Right atrium auricular region (tissue), 2 donors: ENCODE measurements at regions not wholly inside any gene's neighbourhood (a gene's known extent, or its start where the extent isn't known, plus 50 kb on each side); places are given as distances from the start of the nearest gene placed in this dataset.

ENCODE experiments used
- DNase-seq: peaks from one replicate; pipeline ENCODE4 v3.0.0-alpha.2; 2019; ENCODE audit warnings: low spot score
- H3K27ac ChIP-seq, 2 donors: fragments of 200-600 bp; sonication (generic); 1 replicate in 1 of 2; 2 replicates in 1 of 2; pipeline ENCODE4 v1.5.1; 2016 to 2019
- H3K27me3 ChIP-seq, 2 donors: fragments of 200-600 bp; sonication (generic); one replicate each; pipeline versions ENCODE4 v1.5.1 to v1.6.0; 2017 to 2019
- H3K36me3 ChIP-seq: fragments of 200-600 bp; sonication (generic); one replicate; pipeline ENCODE4 v1.5.1; 2016
- H3K4me1 ChIP-seq, 2 donors: fragments of 200-600 bp; sonication (generic); one replicate each; pipeline versions ENCODE4 v1.5.1 to v1.6.0; 2017 to 2019
- H3K4me3 ChIP-seq, 2 donors: fragments of 200-600 bp; sonication (generic); 1 replicate in 1 of 2; 2 replicates in 1 of 2; pipeline ENCODE4 v1.5.1; 2017 to 2019; ENCODE audit warnings: mild to moderate bottlenecking in 1 of 2, moderate library complexity in 1 of 2
- H3K9me3 ChIP-seq, 2 donors: fragments of 200-600 bp; sonication (generic); one replicate each; pipeline ENCODE4 v1.5.1; 2019
- CTCF ChIP-seq, 2 donors: fragments of 200-600 bp; sonication (generic); IDR thresholded peaks; one replicate each; pipeline ENCODE4 v1.5.1; 2019; ENCODE audit warnings: antibody characterized with exemption in 2 of 2

- Histone ChIP-seq H3K27me3 (no peaks in the 10 kb centered on the region), H3K4me3 (no peak overlapping the region), H3K36me3 (no peaks in the 10 kb centered on the region), H3K27ac (no peak overlapping the region), H3K4me1 (no peaks in the 10 kb centered on the region), H3K9me3 (no peaks in the 10 kb centered on the region)
- DNase-seq = no peak
- no peak for TF ChIP-seq CTCF (IDR thresholded peaks at IDR 0.05)
Measured at GRCh38 chr7:22662556-22663356, 64.2 kb upstream of the IL6 start.

GRCh38 chr7:22662036-22662435 is 65.0 kb upstream of the IL6 start:
- no peak for TF ChIP-seq CTCF (IDR thresholded peaks at IDR 0.05)
- Histone ChIP-seq H3K9me3 (no peaks in the 10 kb centered on the region), H3K27me3 (no peaks in the 10 kb centered on the region), H3K36me3 (no peaks in the 10 kb centered on the region), H3K4me3 (no peak overlapping the region), H3K4me1 (no peaks in the 10 kb centered on the region), H3K27ac (no peak overlapping the region)
- DNase-seq = peak; percentile 13

DNA sequence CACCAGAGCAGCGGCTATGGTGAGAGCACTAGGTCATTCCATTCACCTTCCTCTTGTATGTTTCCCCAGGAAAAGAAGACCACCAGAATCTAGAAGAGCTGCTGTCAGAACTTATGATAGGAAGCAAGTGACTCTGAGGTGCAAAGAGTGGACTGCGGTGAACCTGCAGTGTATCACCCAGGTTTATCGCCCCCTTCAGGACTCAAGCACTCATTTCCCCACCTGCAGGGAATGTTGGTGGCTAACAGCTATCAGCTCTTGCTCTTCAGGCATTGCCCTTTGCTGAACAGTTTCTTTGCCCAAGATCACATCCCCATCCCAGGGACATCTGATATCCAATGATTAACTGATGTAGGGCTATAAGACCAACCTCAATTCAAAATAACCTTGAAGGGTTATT is 66.3 kb upstream of the IL6 start:
- TF ChIP-seq CTCF (IDR thresholded peaks at IDR 0.05) = no peak
- H3K4me3 ChIP-seq = no peak overlapping the region
- H3K4me1 ChIP-seq = no peaks in the 10 kb centered on the region
- DNase-seq = peak; percentile 34
- no peaks in the 10 kb centered on the region for H3K27me3 ChIP-seq
- H3K36me3 ChIP-seq = no peaks in the 10 kb centered on the region
- H3K9me3 ChIP-seq = no peaks in the 10 kb centered on the region
- H3K27ac ChIP-seq = no peak overlapping the region

DNA sequence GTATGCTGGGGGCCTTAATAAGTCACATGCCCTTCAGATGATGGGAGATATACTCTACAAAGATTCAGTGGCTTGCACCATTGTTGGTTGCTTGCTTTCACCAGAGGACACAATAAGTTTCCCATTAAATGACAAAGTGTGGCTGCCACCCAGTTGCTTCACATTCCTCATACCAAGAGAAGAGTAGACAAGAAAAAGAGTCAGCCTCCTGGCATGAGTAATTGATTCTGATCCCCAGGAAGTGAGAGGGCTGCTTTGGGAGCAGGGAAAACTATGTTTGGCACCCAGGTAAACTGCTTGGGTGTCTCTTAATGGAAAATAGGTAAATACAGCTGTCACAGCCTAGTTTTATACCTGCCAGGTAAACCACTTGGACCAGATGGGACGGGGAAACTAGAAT is 66.7 kb upstream of the IL6 start:
- no peaks in the 10 kb centered on the region for H3K36me3 ChIP-seq
- no peak for TF ChIP-seq CTCF (IDR thresholded peaks at IDR 0.05)
- no peaks in the 10 kb centered on the region for H3K27me3 ChIP-seq

GRCh38 chr7:22659741-22660140 is 67.3 kb upstream of the IL6 start:
- TF ChIP-seq CTCF (IDR thresholded peaks at IDR 0.05) = no peak
- H3K4me1 ChIP-seq = no peaks in the 10 kb centered on the region
- H3K27me3 ChIP-seq = no peaks in the 10 kb centered on the region
- H3K9me3 ChIP-seq = no peaks in the 10 kb centered on the region
- no peak overlapping the region for H3K4me3 ChIP-seq
- no peak for DNase-seq
- H3K27ac ChIP-seq = no peak overlapping the region
- no peaks in the 10 kb centered on the region for H3K36me3 ChIP-seq

More for the DNA sequence above, 66.7 kb upstream of the IL6 start:
- DNase-seq = no peak
- Histone ChIP-seq H3K4me1 (no peaks in the 10 kb centered on the region), H3K27ac (no peak overlapping the region), H3K4me3 (no peak overlapping the region), H3K9me3 (no peaks in the 10 kb centered on the region)

DNA sequence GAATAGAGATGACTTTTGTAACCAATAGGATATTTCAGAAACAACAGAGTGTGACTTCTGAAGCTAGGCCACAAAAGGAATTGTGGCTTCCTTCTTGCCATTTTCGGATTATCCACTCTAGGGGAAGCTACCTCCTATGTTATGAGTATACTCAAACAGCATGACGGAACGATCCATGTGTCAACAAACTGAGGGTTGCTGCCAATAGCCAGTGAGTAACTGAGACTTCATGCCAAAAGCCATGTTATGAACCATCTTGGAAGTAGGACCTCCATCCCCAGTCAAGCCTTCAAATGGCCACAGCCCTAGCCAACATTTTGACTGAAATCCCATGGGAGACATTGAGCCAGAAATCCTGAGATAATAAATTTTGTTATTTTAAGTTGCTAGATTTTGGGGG is 69.0 kb upstream of the IL6 start:
- Histone ChIP-seq H3K4me1 (no peaks in the 10 kb centered on the region), H3K9me3 (no peaks in the 10 kb centered on the region)
- no peak for TF ChIP-seq CTCF (IDR thresholded peaks at IDR 0.05)

More for the DNA sequence above, 69.0 kb upstream of the IL6 start:
- DNase-seq = no peak
- no peak overlapping the region for H3K4me3 ChIP-seq
- H3K36me3 ChIP-seq = no peaks in the 10 kb centered on the region
- no peaks in the 10 kb centered on the region for H3K27me3 ChIP-seq
- H3K27ac ChIP-seq = no peak overlapping the region
